GM06990 (cell line): ENCODE measurements at regions not wholly inside any gene's neighbourhood (a gene's known extent, or its start where the extent isn't known, plus 50 kb on each side); places are given as distances from the start of the nearest gene placed in this dataset.

ENCODE experiments used
- DNase-seq: peaks from one replicate; pipeline ENCODE4 v3.0.0-alpha.2; 2011; ENCODE audit not compliant: insufficient read length; ENCODE audit errors: extremely low read depth
- H3K27me3 ChIP-seq: replicated peaks from 2 replicates; pipeline ENCODE4 v1.6.0; 2011; ENCODE audit warnings: low read length; ENCODE audit not compliant: control insufficient read depth, insufficient read depth
- H3K36me3 ChIP-seq: 2 replicates; pipeline ENCODE4 v1.5.1; 2011; ENCODE audit warnings: low read length; ENCODE audit not compliant: control insufficient read depth, insufficient read depth
- H3K4me3 ChIP-seq: replicated peaks from 2 replicates; pipeline ENCODE4 v1.5.1; 2011; ENCODE audit warnings: low read depth, mild to moderate bottlenecking, control low read depth, low read length
- TF ChIP-seq, protein P1 (sequence below): IDR thresholded peaks from 2 replicates; pipeline ENCODE4 v1.5.1; 2011; ENCODE audit warnings: low read length, control low read depth, mild to moderate bottlenecking, inconsistent platforms; ENCODE audit not compliant: insufficient read depth, poor library complexity, severe bottlenecking

- no peak for DNase-seq
- Histone ChIP-seq H3K4me3 (no peak overlapping the region), H3K27me3 (no peaks in the 10 kb centered on the region), H3K36me3 (no peaks in the 10 kb centered on the region)
- TF ChIP-seq, protein P1, sequence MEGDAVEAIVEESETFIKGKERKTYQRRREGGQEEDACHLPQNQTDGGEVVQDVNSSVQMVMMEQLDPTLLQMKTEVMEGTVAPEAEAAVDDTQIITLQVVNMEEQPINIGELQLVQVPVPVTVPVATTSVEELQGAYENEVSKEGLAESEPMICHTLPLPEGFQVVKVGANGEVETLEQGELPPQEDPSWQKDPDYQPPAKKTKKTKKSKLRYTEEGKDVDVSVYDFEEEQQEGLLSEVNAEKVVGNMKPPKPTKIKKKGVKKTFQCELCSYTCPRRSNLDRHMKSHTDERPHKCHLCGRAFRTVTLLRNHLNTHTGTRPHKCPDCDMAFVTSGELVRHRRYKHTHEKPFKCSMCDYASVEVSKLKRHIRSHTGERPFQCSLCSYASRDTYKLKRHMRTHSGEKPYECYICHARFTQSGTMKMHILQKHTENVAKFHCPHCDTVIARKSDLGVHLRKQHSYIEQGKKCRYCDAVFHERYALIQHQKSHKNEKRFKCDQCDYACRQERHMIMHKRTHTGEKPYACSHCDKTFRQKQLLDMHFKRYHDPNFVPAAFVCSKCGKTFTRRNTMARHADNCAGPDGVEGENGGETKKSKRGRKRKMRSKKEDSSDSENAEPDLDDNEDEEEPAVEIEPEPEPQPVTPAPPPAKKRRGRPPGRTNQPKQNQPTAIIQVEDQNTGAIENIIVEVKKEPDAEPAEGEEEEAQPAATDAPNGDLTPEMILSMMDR = no peak
These were observed 463.7 kb downstream of the CYLC2 start for GRCh38 chr9:103458826-103459225.

DNA sequence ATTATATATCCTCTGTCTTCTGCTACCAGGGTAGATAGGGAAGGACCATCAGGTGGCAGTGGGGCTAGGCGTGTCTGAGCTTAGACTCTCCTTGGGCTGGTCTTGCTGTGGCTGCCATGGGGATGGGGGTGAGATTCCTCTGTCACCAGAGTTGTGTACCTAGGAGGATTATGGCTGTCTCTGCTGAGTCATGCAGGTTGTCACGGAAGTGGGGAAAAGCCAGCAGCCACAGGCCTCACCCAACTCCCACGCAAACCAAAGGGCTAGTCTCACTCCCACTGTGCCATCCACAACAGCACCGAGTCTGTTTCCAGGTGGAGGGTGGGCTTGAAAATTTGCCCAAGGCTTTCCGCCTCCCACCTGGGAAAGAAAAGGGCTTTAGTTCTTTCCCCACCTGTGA lies 476.1 kb downstream of the CYLC2 start:
- Histone ChIP-seq H3K36me3 (no peaks in the 10 kb centered on the region), H3K27me3 (no peaks in the 10 kb centered on the region), H3K4me3 (no peak overlapping the region)
- TF ChIP-seq, protein P1 = no peak
- no peak for DNase-seq

- Histone ChIP-seq H3K27me3 (no peaks in the 10 kb centered on the region), H3K36me3 (no peaks in the 10 kb centered on the region), H3K4me3 (no peak overlapping the region)
- TF ChIP-seq, protein P1 = no peak
- no peak for DNase-seq
These were observed 479.0 kb downstream of the CYLC2 start for GRCh38 chr9:103474156-103474555.

GRCh38 chr9:103483471-103484096 lies 488.5 kb downstream of the CYLC2 start:
- DNase-seq = no peak
- TF ChIP-seq, protein P1 = no peak

GRCh38 chr9:103485138-103485537 lies 490.0 kb downstream of the CYLC2 start:
- no peaks in the 10 kb centered on the region for H3K36me3 ChIP-seq
- H3K27me3 ChIP-seq = no peaks in the 10 kb centered on the region
- no peak for DNase-seq
- TF ChIP-seq, protein P1 = no peak
- H3K4me3 ChIP-seq = no peak overlapping the region

More at GRCh38 chr9:103483471-103484096, 488.5 kb downstream of the CYLC2 start:
- Histone ChIP-seq H3K27me3 (no peaks in the 10 kb centered on the region), H3K4me3 (no peak overlapping the region), H3K36me3 (no peaks in the 10 kb centered on the region)

- H3K36me3 ChIP-seq = no peaks in the 10 kb centered on the region
- DNase-seq = no peak
- TF ChIP-seq, protein P1 = no peak
These were observed 519.6 kb downstream of the CYLC2 start for GRCh38 chr9:103514767-103515166.

More at GRCh38 chr9:103514767-103515166, 519.6 kb downstream of the CYLC2 start:
- no peak overlapping the region for H3K4me3 ChIP-seq
- no peaks in the 10 kb centered on the region for H3K27me3 ChIP-seq
